8988T (cell line): ENCODE measurements at regions not wholly inside any gene's neighbourhood (a gene's known extent, or its start where the extent isn't known, plus 50 kb on each side); places are given as distances from the start of the nearest gene placed in this dataset.

Experiments used
- DNase-seq: peaks from one replicate; pipeline ENCODE4 v3.0.0; 2011

DNA sequence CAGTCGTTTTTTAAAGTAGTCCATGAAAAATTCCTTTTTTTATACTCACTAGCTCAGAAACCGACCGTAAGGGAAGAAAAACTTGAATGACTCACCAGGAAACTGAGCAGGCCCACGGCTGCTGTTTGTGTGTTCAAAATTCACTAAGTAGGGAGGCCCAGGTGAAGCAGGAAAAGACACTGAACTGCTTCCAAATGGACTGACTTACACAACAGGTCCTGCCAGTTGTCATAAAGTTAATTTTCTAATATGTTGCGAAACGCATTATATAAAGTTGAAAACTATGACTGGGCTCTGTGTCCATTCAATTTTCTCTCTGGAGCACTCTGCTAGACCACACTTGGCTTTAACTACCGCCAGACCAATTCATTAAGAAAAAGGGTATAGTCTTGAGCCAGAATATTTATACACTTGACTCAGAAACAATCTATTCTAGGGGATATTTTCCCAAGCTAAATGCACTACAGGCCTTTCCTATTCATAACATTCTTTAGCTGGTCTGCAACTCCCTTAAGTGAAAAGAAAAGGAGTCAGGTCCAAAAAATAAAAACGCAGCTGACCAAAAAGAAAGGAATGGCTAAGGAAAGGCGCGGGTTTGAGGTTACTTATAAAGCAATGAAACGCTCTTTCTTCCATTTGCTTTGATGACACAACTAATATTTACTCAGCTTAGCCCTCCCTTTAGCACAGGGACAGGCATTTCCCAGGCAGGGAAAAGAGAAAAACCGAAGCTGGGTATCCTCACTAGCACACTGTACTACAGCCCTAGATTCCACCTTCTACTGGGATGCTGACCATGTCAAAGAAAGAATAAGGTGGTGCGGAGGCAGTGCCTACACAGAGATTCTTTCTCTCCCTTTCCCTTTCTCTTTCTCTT, 306.3 kb upstream of the ESRRG start:
- no peak for DNase-seq

DNA sequence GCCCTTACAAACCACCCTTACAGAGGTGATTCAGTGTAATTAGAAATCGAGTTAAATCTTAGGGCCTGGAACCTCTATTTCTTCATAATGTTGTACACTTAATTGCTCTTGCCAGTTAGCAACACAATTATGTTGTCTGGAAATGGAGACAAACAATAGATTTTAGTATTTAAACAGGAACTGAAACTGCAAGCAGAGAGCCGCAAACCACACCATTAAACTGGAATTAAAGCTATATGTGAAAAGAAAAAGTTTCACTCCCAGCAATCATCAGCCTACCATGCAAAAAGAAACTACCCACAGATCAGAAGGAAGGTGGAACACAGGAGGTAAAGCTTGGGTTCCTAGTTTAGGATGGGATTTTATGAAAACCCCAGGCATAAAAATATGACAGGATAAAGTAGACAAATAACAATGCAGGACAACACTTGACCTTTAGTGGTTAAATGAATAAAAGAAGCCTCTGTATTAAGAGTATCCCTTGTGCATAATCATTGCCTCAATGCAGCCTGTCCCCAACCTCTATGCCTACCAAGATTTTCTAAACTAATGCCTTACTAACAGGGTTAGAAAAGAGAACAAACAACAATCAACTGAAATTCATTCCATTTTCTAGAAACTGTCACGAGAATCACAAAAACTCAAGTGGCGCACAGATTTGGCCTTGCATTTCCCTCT, 304.3 kb upstream of the ESRRG start:
- no peak for DNase-seq

DNA sequence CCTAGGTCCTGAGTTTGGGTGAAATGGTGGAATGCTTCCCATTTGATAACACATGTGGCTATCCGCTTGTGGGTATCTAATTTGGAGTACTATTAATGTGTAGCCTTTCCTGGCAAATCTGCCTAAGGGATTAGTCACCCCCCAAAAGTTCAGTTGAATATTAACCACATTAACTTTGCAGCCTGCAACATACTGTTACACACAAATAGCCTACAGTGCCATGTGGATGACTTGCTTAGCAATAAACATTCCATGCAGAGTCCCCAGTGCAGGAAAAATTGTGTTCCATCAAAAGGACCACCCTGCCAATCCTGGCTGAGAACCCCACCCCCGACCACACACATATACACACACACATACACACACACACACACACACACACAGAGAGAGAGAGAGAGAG, 303.3 kb upstream of the ESRRG start:
- DNase-seq, result no peak

DNA sequence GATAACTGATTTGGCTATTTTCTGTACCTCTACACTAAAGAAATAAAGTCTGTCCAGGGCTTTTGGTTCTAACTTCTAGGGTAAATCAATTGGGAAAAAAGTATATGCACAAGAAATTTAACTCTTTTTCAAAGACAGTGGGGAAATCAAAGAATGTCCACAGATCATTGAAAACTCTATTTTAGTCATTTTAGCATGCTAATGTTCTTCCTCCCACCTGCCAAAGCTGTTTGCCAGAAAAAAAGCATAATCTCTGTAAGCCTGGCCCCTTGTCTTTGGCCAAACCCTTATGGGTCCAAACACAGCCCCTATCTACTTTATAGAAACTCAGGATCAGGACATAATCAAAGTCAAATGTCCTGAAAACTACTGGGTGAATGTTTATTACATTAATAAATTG, 302.2 kb upstream of the ESRRG start:
- no peak for DNase-seq

DNA sequence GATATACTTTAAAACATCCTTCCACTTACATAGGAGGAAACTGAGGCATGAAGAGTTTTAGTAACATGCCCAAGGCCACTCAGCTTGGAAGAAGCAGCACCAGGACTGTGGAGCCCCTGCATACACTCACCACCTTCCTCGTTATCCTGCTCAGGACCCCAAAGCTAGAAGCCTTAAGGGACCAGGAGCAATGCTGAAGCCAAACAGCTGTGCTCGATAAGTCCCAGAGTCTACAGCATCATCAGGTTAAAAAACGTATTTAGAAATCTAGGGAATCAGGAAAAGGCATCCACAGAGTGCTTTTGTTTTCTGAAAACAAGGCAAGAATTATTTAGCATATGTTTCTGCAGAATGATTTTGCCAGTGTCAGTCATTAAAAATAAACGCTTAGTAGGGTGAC, 301.7 kb upstream of the ESRRG start:
- no peak for DNase-seq

DNA sequence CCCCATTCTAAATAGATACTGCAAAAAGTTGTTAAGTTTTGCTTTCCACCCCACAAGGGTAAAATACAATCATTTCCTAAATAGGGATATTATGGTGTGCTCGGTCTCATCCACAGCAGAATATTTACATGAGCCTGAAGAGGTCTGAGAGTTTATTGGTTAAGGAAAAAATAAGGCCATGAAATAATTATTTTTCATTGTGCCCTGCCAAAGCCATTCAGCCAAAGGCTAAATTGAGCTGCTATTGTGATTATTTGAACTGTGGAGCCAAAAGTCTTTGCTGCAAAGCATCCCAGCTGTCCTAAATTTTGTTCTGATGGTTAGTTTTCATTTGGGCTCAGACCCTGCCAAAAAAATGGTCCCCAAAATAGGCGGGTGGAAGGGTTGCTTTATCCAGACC, 298.7 kb upstream of the ESRRG start:
- no peak for DNase-seq

DNA sequence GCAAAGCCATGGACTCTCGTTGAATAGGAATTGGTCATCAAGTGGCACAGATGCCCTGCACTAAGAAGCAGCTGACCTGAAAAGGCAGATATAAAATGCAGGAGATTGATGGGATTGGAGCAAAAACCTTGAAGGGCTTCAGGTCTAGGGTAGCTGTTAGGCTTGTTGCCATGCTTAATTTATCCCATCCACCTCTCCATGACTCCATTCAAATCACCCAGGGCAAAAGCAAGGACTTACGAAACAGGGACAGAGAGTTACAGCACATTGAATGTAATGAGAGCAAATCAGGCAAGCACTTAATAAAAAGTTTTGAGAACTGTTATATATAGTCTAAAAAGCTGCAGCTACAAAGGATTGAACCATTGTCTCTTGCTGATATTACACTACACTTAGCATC, 298.2 kb upstream of the ESRRG start:
- DNase-seq, result no peak

DNA sequence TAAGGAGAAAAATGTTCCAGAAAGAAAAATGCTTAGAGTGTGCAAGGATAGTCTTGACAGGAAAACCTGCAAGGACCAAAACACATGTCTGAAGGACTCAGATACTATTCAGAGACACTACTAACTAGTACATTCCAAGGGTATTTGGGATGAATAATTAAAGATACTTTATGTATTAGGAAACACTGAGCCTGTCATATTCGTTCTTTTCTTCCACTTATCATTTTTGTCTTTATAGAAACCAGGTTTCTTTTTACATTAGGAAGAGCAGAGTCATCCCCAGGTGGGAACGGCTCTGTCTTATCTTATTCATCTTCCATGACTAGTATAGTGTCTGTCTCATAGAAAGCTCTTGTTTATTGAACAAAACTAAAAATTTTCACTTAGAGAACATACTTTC, 296.2 kb upstream of the ESRRG start:
- DNase-seq, result no peak

DNA sequence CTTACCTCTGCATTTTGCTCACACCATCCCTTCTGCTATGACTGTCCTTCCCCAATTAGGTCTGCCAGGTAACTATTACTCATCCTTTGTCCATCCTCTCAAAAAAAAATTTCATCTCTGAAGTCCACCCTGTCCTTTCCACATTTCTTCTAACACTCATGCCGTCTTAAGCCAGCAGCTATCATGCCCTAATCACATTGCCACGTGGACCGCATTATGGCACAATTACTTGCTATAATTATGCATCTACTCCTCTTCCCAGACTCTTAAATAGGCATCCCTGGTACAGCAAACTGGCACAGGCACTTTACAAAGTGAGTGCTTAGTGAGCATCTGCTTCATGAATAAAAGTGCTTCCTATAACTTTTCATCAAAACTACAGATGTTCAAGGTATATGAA, 295.4 kb upstream of the ESRRG start:
- DNase-seq, result no peak

DNA sequence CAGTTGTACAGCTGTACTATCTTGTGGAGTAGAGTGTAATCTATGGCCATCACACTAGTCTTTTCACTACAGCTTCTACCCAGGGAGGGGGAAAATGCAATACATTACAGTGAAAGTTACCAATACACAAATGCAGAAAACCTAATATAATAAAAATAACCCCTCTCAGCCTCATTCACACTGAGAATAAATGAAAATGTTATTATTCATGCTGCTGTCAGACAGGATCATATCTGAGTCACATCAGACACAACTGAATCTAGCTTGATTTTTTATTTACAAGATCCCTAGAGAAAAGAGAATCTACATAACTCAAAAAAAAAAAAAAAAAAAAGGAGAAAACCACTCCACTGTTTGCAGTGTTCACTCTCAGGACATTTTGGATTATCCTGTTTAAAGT, 293.9 kb upstream of the ESRRG start:
- no peak for DNase-seq

DNA sequence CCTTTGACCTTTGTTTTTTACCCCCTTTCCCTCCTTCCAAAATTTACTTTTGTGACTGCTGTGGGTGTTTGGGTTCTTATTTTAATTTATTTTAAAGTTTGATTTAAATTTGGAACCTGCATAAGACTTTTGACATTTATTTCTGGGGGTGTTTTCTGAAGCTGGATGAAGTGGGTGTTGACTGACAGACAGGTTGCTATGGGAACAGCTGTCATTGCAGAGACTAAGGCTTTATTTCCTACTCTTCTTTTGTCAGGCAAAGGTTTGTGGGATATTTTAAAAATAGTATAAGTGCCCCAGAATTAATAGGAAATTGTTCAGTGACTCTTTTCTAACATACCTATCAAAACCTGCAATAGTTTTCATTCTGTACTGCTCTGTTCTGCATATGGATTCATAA, 290.8 kb upstream of the ESRRG start:
- DNase-seq, result no peak

DNA sequence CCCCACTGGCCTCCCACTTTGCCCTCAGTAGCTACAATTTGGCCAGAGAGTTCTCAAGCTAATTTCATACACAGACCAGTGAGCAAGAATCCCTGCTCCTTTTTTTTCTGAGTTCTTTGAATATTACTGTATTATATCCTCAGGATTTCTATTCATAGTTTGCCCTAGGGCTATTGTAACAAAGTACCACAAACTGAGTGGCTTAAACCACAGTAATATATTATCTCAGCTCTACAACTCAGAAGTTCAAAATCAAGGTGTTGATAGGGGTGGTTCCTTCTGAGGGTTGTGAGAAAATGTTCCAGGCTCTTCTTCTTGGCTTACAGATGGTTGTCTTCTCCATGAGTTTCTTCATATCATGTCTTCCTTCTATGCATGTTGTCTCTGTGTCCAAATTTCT, 289.4 kb upstream of the ESRRG start:
- no peak for DNase-seq

DNA sequence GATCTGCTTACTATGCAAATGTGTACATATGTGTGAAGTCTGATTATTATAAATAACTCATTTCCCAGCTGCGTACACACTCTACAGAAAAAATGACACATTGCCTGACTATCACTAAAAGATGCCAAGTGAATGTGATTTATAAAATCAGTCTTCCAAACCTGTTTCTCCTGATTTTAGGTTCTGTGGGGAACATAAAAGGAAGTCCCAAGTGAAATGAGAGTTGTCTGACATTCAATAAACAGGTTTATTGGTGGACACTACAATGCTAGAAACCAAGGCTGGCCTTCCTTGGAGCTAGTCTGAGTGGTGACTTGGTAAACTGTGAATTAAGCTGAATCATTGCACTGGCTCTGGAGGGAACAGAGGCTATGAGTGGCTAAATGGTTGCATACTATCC, 287.9 kb upstream of the ESRRG start:
- DNase-seq, result no peak

DNA sequence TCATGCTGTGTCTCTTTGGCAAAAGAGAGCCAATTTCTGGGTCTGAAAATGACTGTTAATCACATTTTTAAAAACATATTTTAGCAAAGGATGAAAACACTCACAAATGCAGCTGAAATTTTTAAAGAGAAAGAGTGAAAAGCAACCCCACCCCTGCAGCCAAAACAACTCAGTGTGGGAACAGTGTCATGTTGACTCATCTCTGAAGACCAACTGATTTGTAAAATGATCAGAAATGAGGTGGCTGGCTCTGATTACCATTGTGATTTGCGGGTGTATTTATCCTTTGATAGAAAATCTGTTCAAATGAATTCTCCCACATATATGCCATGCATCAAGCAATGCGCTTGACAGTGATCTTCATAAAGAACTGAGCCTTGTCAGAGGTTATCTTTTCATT, 287.0 kb upstream of the ESRRG start:
- DNase-seq, result no peak

DNA sequence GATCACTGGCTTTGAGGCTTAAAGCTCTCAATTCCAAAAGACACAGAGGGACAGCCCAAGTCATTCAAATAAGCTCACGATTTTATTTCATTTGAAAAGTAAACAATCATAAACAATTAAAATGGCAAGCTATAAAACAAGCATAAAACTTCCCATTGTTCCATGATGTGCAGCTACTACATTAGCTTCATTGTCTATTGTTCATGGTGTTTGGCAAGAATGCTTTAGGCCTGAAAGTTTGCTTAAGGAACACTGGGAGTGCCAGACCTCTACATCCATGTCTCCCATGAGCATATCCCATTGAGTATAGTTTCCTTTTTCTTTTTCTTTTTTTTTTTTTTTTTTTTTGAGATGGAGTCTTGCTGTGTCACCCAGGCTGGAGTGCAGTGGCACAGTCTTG, 286.1 kb upstream of the ESRRG start:
- no peak for DNase-seq

DNA sequence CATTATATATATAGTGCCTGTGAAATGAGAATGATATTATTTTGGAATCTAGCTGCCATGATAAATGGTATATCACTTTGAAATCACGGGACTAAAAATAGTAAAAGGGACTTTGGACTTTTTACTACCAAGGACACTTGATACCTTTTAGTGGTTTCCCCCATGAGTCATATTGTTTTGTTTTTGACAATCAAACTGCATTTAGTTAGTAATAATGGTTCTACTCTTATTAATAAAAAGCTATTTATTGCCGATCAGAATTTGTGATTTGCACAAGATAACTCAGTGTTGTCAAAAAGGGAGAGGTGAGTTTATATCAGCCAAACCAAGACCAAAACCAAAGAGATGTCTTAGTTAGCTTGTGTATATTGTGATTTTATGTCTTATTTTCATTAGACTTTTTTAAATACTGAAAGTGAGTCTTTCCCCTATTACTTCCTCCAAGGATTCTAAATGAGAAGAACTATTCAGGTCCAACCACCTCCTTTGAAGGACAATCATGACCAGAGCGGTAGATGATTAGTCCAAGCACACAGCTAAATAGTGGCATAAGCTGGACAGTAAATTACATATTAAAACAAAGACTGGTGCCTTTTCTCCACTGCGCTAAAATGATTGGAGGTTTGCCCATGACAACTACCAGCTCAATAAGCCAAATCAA, 281.7 kb upstream of the ESRRG start:
- DNase-seq, result no peak

DNA sequence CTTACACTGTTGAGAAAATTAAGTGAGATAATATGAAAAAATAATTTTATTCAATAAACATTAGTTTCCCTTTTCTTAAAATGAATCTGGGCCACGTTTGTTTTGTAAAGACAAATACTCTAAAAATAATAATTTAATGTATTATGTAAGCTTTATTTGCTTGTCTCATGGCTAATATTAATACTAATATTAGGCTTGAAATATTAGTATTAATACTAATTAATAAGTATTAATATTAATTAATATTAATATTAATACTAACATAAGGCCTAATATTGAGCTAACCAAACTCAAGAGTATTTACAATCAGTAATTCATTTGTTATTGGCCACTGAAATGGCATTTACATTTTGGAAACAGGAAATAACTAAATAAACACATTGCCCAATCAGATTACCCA, 280.1 kb upstream of the ESRRG start:
- DNase-seq, result no peak

DNA sequence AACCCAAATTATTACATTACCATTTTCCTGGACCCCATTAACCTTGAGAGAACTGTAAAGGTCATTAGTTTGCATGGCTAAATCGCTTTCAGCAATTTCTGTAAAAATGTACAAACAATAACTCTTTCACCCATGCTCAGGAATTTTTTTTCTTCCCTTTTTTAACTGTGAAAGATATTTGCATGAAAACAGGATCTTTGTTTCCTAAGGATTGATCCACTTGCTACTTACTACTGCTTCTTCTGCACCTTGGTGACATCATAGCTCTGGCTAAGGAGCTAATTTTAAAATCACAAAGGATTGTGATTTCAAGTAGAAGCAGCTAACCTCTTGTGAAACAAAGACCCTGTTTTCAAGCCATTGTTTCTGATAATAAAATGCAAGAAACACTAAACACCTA, 274.6 kb upstream of the ESRRG start:
- DNase-seq, result no peak

DNA sequence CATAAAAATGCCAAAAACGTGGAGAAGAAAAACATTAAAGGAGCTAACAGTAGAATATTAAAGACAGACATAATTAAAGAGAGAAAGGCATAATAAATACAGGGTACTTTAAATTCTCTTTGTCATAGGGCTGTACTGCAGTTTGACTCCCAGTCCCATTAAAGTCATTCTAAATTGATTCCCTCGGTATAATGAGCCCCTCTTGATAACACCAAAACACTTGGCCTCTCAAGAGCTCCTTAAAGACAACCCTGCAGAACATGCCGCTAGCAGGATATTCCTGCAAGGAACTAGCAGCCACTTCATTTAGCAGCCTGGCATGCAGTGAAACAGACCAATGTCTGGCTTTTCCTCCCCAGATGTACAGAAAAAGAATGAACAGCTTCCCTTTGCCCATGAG, 273.8 kb upstream of the ESRRG start:
- DNase-seq, result no peak

DNA sequence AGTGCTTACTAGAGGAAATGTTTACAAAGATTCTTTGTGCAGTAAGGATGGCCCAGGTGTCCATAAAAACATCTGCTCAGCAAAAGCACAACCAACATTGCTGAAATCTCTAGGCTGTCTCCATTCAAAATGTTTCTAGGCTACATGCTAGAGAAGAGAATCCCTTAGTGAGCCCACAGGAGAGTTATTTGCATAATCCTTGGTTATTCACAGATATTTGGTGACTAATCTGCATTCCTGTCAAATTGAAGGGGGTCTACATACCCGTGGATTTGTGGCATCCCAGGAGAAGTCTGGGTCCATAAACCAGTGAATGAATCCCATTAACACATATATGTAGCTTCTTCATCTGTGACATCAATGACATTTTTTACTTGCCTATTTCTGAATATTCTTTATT, 261.3 kb upstream of the ESRRG start:
- DNase-seq, result no peak

DNA sequence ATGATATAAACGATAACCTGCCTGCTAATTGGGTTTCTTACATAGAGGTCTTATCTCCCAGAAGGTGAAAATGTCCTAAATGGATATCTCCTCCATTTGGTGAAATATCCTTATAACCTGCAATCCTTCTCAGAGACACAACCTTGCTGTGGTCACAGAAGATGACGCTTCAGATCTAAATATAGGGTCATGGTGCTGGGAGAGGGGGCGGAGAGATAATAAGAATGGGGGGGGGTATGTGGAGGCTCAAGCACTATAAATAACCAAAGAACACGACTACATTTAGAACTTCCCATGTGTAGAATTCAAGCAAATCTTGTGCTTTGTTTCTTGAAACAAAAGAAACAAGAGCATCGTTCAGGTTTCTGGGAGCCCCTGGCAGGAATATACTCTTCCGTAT, 260.6 kb upstream of the ESRRG start:
- DNase-seq, result no peak

DNA sequence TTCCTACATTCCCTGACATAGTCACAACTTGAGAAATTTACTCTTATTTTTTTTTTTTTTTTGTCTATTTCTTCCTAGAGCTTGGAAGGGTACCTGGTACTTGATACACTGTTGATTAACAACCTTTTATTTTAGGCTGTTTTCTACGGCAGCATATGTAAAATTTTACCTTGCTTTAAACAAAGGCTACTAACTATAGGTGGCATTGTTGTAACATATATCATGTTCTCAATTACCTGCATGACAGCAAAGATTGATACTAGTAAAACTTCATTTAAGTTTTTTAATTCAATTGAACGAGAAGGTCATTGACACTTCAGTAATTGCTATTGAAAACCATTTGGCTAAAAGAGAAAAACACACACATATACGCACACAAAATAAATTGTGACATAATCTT, 238.3 kb upstream of the ESRRG start:
- no peak for DNase-seq

DNA sequence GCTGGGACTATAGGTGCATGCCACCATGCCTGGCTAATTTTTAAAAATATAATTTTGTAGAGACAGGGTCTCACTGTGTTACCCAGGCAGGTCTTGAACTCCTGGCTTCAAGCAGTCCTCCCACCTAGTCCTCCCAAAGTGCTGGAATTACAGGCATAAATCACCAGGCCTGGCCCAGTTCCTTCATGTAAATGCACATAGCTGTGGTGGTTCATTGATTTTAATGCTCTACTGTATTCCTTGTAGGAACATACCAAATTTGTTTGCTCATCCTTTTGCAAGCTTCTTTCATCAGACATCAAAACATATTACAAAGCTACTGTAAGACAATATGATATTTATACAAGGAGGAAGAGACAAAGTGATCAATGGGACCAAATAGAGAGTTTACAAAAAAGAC, 237.5 kb upstream of the ESRRG start:
- no peak for DNase-seq

DNA sequence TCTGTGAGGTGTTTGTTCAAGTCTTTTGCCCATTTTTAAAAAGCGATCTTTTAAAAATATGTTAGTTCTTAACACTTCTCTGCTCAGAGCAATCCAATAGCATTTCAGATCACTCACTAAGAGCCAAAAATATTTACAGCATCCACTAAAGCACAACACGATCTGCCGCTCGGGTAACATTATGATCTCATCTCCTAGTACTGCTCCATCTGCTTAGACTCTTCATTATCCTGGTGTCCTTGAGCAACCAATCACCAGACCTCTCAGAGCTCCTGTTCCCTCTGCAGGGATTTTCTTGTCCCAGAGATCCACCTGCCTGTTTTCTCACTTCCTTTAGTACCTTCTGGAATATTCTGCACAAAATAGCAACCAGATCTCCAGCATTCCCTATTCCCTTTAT, 235.3 kb upstream of the ESRRG start:
- no peak for DNase-seq
